ENCODE measurements at regions not wholly inside any gene's neighbourhood (a gene's known extent, or its start where the extent isn't known, plus 50 kb on each side); places are given as distances from the start of the nearest gene placed in this dataset.

- no peak for TF ChIP-seq CTCF (IDR thresholded peaks at IDR 0.05; ENCODE audit: insufficient read depth, low read depth, low read length, missing control alignments)
- no peak for DNase-seq (ENCODE audit: low read depth)
- no peak overlapping the region for H3K4me3 ChIP-seq (ENCODE audit: low read length)
Observed at GRCh38 chr2:6081955-6082624, 389.9 kb downstream of the SOX11 start.

DNA sequence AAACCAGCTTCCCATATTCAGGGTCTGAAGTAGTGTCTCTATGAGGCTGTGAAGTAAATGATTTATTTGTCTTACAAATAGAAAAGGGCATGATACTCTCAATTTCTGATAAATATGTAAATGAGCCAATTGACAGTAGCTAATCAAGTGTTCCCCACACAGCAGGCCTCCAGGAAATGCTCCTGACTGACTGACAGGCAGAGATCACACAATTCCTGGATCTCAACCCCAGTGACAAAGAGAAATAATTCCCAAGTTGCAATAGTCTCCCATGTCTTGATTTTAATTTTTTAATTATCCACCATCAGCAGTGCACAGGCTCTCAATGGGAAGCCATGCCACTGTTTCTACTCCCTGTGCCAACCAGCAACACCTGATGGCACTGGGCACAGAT is 390.4 kb downstream of the SOX11 start:
- no peak for DNase-seq (ENCODE audit: low read depth)
- no peak for TF ChIP-seq CTCF (IDR thresholded peaks at IDR 0.05; ENCODE audit: insufficient read depth, low read depth, low read length, missing control alignments)

GRCh38 chr2:6083136-6083535 is 391.0 kb downstream of the SOX11 start:
- no peak overlapping the region for H3K4me3 ChIP-seq (ENCODE audit: low read length)
- TF ChIP-seq CTCF (IDR thresholded peaks at IDR 0.05; ENCODE audit: insufficient read depth, low read depth, low read length, missing control alignments), result no peak
- no peak for DNase-seq (ENCODE audit: low read depth)

More for the DNA sequence above, 390.4 kb downstream of the SOX11 start:
- H3K4me3 ChIP-seq (ENCODE audit: low read length), result no peak overlapping the region

DNA sequence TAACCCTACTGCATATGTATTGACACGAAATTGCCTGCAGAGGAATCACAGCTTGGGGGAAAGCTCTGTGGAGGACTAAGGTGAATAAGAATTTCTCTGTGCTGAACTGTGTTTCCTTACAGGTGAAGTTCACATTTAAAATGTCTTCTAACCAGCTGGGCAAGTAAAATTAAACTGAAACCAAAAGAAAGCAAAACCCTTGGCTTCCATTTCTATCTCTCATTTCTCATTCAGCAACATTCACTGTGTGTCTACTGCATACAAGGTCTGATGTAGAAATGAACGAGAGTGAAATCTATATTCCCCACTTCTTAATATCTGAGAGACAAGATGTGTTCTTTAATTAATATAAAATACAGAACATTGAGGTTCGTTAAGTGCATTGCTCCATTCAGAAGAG is 397.3 kb downstream of the SOX11 start:
- no peak overlapping the region for H3K4me3 ChIP-seq (ENCODE audit: low read length)
- TF ChIP-seq CTCF (IDR thresholded peaks at IDR 0.05; ENCODE audit: insufficient read depth, low read depth, low read length, missing control alignments), result no peak
- no peak for DNase-seq (ENCODE audit: low read depth)

- DNase-seq (ENCODE audit: low read depth), result no peak
- TF ChIP-seq CTCF (IDR thresholded peaks at IDR 0.05; ENCODE audit: insufficient read depth, low read depth, low read length, missing control alignments), result no peak
- H3K4me3 ChIP-seq (ENCODE audit: low read length), result no peak overlapping the region
Observed at GRCh38 chr2:6103372-6103771, 411.2 kb downstream of the SOX11 start.

- no peak for DNase-seq (ENCODE audit: low read depth)
- no peak overlapping the region for H3K4me3 ChIP-seq (ENCODE audit: low read length)
- TF ChIP-seq CTCF (IDR thresholded peaks at IDR 0.05; ENCODE audit: insufficient read depth, low read depth, low read length, missing control alignments), result no peak
Observed at GRCh38 chr2:6103949-6104348, 411.8 kb downstream of the SOX11 start.

DNA sequence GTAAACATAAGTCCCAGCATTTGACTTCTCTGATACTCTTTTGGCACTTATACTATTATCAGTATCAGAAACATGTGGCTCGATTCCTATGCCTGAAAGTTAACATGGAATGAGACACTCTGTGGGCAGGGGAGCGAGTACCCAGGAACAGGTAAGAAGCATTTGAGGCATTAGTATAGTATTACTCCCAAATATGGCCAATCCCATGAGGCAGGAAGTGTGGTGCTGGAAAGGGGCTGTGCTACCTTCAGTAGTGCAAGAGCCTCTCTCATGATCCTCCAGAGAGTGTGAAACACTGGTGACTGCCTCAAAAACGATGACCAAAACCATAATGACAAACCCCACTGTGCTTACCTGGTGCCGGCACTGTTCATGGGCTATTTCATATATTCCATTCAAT is 415.1 kb downstream of the SOX11 start:
- no peak for DNase-seq (ENCODE audit: low read depth)
- H3K4me3 ChIP-seq (ENCODE audit: low read length), result no peak overlapping the region
- no peak for TF ChIP-seq CTCF (IDR thresholded peaks at IDR 0.05; ENCODE audit: insufficient read depth, low read depth, low read length, missing control alignments)
